RCC 7860 (cell line): ENCODE measurements at regions not wholly inside any gene's neighbourhood (a gene's known extent, or its start where the extent isn't known, plus 50 kb on each side); places are given as distances from the start of the nearest gene placed in this dataset.

Experiments
- DNase-seq: peaks from one replicate; pipeline ENCODE4 v3.0.0-alpha.2; 2015; ENCODE audit warnings: low spot score
- FAIRE-seq: peaks from 2 replicates; lab custom pipeline; 2012; peaks lifted over from hg19 to GRCh38; lab: Jason Lieb, UNC

- FAIRE-seq (peak; percentile 39), DNase-seq (peak; percentile 5)
Measured at GRCh38 chrX:100512471-100512870, 72.3 kb upstream of the TNMD start.

GRCh38 chrX:100494646-100495370, 84.7 kb upstream of the PCDH19 start:
- DNase-seq (no peak), FAIRE-seq (no peak)

- DNase-seq = no peak
Measured at GRCh38 chrX:100491174-100491573, 81.1 kb upstream of the PCDH19 start.

GRCh38 chrX:100487795-100488194, 77.7 kb upstream of the PCDH19 start:
- no peak for FAIRE-seq
- no peak for DNase-seq

More at GRCh38 chrX:100491174-100491573, 81.1 kb upstream of the PCDH19 start:
- FAIRE-seq = no peak

GRCh38 chrX:100484971-100485370, 74.9 kb upstream of the PCDH19 start:
- no peak for FAIRE-seq
- DNase-seq = no peak

- DNase-seq = no peak
- no peak for FAIRE-seq
Measured at GRCh38 chrX:100479329-100479728, 69.3 kb upstream of the PCDH19 start.

GRCh38 chrX:100478714-100479306, 68.7 kb upstream of the PCDH19 start:
- DNase-seq (no peak), FAIRE-seq (no peak)

- no peak for FAIRE-seq
- no peak for DNase-seq
Measured at GRCh38 chrX:100477958-100478357, 67.9 kb upstream of the PCDH19 start.

- DNase-seq (no peak), FAIRE-seq (no peak)
Measured at GRCh38 chrX:100477467-100477866, 67.4 kb upstream of the PCDH19 start.
